Colonic mucosa (tissue), 4 donors: ENCODE measurements at regions not wholly inside any gene's neighbourhood (a gene's known extent, or its start where the extent isn't known, plus 50 kb on each side); places are given as distances from the start of the nearest gene placed in this dataset.

Experiments
- DNase-seq: peaks from one replicate; pipeline ENCODE4 v3.0.0-alpha.2; 2020
- H3K27ac ChIP-seq: fragments of 200-600 bp; one replicate; pipeline ENCODE4 v1.8.0; 2021
- H3K27me3 ChIP-seq: fragments of 200-600 bp; one replicate; pipeline ENCODE4 v1.8.0; 2021
- H3K36me3 ChIP-seq: fragments of 200-600 bp; one replicate; pipeline ENCODE4 v1.8.0; 2021
- H3K4me1 ChIP-seq: fragments of 200-600 bp; one replicate; pipeline ENCODE4 v1.8.0; 2021; ENCODE audit warnings: mild to moderate bottlenecking
- H3K4me3 ChIP-seq: fragments of 200-600 bp; one replicate; pipeline ENCODE4 v1.8.0; 2021
- H3K9ac ChIP-seq, 2 donors: one replicate each; pipeline ENCODE4 v1.7.0; 2013; ENCODE audit warnings: control low read depth in 2 of 2, low read depth in 2 of 2, low read length in 2 of 2
- H3K9me3 ChIP-seq: fragments of 200-600 bp; one replicate; pipeline ENCODE4 v1.8.0; 2021
- CTCF ChIP-seq: fragments of 200-600 bp; IDR thresholded peaks from one replicate; pipeline ENCODE4 v1.8.0; 2022; ENCODE audit warnings: antibody characterized with exemption, mild to moderate bottlenecking
- intact Hi-C: fragments of 100-400 bp; cut with DNase I; formaldehyde crosslinking; loops from one replicate; pipeline ENCODE4 v1.14.1; 2022
- donor health status: healthy.
- donor health status: DM: no; HTN: no; CAD: no.
- donor health status: DM: no; HTN: no; CAD: no.

GRCh38 chr12:28938056-28938455 is 211.0 kb upstream of the FAR2 start:
- no peak overlapping the region for H3K27ac ChIP-seq
- H3K4me3 ChIP-seq, result no peak overlapping the region
- no peaks in the 10 kb centered on the region for H3K9me3 ChIP-seq
- H3K4me1 ChIP-seq, result no peaks in the 10 kb centered on the region
- H3K27me3 ChIP-seq, result no peaks in the 10 kb centered on the region
- no peak for DNase-seq
- intact Hi-C loops, result no loop called here
- H3K9ac ChIP-seq, result no peak overlapping the region
- H3K36me3 ChIP-seq, result no peaks in the 10 kb centered on the region
- TF ChIP-seq CTCF, result no peak

GRCh38 chr12:28938581-28939235 is 210.4 kb upstream of the FAR2 start:
- intact Hi-C loops, result no loop called here
- Histone ChIP-seq H3K27me3 (no peaks in the 10 kb centered on the region), H3K4me1 (no peaks in the 10 kb centered on the region), H3K36me3 (no peaks in the 10 kb centered on the region), H3K4me3 (no peak overlapping the region), H3K9ac (no peak overlapping the region), H3K9me3 (no peaks in the 10 kb centered on the region), H3K27ac (no peak overlapping the region)
- no peak for DNase-seq
- no peak for TF ChIP-seq CTCF

- TF ChIP-seq CTCF, result no peak
These were observed 209.7 kb upstream of the FAR2 start for GRCh38 chr12:28939427-28939826.

GRCh38 chr12:28941248-28941647 is 207.8 kb upstream of the FAR2 start:
- no peak for TF ChIP-seq CTCF
- no peaks in the 10 kb centered on the region for H3K36me3 ChIP-seq
- H3K9me3 ChIP-seq, result no peaks in the 10 kb centered on the region
- H3K4me3 ChIP-seq, result no peak overlapping the region
- intact Hi-C loops, result no loop called here
- no peaks in the 10 kb centered on the region for H3K27me3 ChIP-seq
- H3K27ac ChIP-seq, result no peak overlapping the region
- H3K4me1 ChIP-seq, result no peaks in the 10 kb centered on the region
- no peak overlapping the region for H3K9ac ChIP-seq
- no peak for DNase-seq

More at GRCh38 chr12:28939427-28939826, 209.7 kb upstream of the FAR2 start:
- H3K9ac ChIP-seq, result no peak overlapping the region
- H3K9me3 ChIP-seq, result no peaks in the 10 kb centered on the region
- no peaks in the 10 kb centered on the region for H3K36me3 ChIP-seq
- H3K27ac ChIP-seq, result no peak overlapping the region
- DNase-seq, result no peak
- H3K27me3 ChIP-seq, result no peaks in the 10 kb centered on the region
- no peaks in the 10 kb centered on the region for H3K4me1 ChIP-seq
- H3K4me3 ChIP-seq, result no peak overlapping the region
- intact Hi-C loops, result no loop called here

- H3K36me3 ChIP-seq, result no peaks in the 10 kb centered on the region
- TF ChIP-seq CTCF, result no peak
- H3K27ac ChIP-seq, result no peak overlapping the region
- no peaks in the 10 kb centered on the region for H3K4me1 ChIP-seq
- H3K27me3 ChIP-seq, result no peaks in the 10 kb centered on the region
- no peaks in the 10 kb centered on the region for H3K9me3 ChIP-seq
- no peak for DNase-seq
- intact Hi-C loops, result no loop called here
- no peak overlapping the region for H3K4me3 ChIP-seq
- no peak overlapping the region for H3K9ac ChIP-seq
These were observed 202.7 kb upstream of the FAR2 start for GRCh38 chr12:28946361-28946760.
